OCI-LY3 (cell line): ENCODE measurements at regions not wholly inside any gene's neighbourhood (a gene's known extent, or its start where the extent isn't known, plus 50 kb on each side); places are given as distances from the start of the nearest gene placed in this dataset.

Source experiments
- CTCF ChIP-seq: fragments of 200-600, 300-600 bp; sonication (generic); IDR thresholded peaks from 2 replicates; pipeline ENCODE4 v1.5.1; 2014; ENCODE audit warnings: antibody characterized with exemption, low read length, low read depth
- EZH2phosphoT487 ChIP-seq: fragments of 200-600 bp; shearing (Covaris generic); IDR thresholded peaks from 2 replicates; pipeline ENCODE4 v1.6.1; 2018; ENCODE audit warnings: antibody characterized with exemption, mixed run types, low read depth

DNA sequence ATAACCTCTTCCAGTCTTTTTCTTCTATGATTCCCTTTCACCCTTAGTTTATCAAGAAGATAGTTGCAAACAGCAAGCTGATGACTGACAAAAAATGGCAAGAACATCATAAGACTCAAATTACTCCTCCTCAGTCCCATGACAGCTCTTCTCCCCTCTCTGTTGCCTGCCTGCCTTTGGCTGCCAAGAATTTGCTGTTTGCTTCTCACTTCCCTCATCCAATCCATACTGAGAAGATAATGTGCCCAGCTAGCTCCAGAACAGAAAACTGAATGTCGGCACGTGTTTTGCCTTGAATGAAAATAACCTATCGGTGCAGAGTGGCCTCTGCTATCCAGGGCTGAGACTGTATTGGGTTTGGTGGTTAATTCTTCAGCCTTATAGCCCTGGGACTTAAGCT is 192.1 kb downstream of the PPARGC1A start:
- TF ChIP-seq EZH2phosphoT487 (no peak), CTCF (no peak)
